Suppressor macrophage treated with lipopolysaccharide for 4 hours (primary cell): ENCODE measurements at regions not wholly inside any gene's neighbourhood (a gene's known extent, or its start where the extent isn't known, plus 50 kb on each side); places are given as distances from the start of the nearest gene placed in this dataset.
"Not testable (repeated sequence)": the region's sequence is repeated elsewhere in the genome, so short reads cannot be mapped to it uniquely, and the experiment has no call there.

Experiments used
- DNase-seq: peaks from one replicate; pipeline ENCODE4 v3.0.0-alpha.2; 2020

DNA sequence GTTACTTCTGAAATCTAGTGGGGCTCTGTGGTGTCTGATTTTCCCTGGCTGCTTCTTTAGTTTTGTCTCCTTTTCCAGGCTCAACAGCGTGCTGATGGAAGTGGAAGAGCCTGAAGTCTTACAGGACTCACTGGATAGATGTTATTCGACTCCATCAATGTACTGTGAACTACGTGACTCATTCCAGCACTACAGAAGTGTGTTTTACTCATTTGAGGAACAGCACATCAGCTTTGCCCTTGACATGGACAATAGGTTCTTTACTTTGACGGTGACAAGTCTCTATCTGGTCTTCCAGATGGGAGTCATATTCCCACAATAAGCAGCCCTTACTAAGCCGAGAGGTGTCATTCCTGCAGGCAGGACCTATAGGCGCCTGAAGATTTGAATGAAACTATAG is 51.1 kb downstream of the NBPF8 start:
- not testable (repeated sequence) for DNase-seq

DNA sequence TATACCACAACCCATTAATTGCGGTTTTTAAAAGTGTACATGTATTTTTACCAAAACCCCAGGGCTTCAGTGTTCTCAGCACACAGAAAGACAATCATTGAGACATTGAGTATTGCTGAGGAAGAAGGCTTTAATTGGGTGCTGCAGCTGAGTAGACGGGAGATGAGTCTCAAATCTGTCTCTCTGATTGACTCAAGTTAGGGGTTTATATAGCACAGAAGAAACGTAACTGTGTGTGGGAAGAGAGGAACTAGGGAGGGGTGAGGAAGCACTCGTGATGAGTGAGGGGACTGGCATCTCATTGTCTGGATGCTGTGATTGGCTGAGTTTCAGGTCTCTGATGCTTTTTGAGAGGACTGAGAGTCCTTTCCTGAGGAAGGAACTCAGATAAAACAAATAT is 62.8 kb downstream of the NBPF8 start:
- DNase-seq: not testable (repeated sequence)

DNA sequence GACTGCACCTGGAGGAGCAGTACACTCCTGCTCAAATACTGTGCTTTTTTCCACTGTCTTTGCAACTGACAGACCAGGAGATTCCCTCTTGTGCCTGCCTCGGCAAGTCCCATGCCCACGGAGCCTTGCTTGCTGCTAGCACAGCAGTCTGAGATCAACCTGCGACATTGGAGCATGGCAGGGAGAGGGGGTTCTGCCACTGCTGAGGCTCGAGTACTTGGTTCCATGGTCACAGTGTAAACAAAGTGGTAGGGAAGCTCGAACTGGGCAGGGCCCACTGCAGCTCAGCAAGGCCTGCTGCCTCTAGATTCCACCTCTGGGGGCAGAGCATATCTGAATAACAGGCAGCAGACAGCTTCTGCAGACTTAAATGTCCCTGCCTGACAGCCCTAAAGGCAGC is 63.6 kb downstream of the NBPF8 start:
- not testable (repeated sequence) for DNase-seq

DNA sequence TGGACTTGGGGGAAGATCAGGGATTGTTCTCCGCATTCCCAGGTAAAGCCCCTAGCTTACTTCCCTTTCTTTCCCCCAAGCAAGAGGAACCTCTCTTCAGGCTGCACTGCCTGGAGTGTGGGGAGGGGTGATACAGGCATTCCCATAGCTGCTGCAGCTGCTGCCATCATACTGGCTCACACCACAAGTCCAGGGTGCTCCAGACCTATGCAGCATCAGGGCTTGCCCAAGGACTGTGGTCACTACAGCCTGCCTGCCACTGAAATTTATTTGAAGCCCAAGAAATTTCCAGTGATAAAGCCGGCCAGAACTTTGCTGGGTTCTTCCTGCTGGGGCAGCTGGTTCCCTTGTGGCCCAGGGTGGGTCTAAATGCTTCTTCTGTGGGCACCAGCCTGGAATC is 72.7 kb downstream of the NBPF8 start:
- DNase-seq: not testable (repeated sequence)

DNA sequence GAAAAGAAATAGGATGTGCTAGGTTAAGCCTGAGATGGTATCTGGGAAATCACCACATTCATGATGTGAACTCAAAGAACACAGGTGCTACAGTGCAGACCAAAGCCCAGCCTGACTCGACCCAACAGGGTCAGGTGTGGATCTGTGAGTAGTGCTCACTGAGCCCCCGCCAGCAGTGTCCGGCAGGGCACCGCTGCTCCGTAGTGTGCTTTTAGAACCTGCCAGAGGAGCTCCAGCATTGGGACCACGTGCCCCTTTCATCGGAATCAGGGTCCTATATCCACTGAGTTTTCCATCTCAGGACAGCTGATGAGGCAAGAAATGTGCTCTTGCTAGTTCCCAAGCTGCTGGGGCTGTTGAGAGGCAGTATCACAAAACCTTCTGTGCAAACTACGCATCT is 74.4 kb downstream of the NBPF8 start:
- DNase-seq: not testable (repeated sequence)

DNA sequence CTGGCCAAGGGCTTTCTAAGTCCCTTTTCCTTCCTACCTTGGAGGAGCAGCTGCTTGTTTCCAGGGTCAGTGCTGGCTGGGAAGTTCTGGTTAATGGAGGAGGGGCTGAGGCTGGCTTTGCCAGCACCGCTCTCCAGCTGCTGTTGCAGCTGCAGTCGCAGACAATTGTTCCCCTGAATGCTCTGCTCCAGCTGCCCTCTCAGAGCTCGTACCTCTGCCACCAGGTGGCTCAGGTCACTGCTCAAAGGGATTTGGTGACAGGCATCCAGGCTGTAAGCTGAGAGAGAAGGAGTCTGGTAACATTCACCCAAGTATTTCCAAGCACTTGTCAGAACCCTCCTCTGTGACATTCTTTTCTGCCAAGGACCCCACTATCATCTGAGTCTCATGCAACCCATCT is 82.3 kb downstream of the NBPF8 start:
- DNase-seq: not testable (repeated sequence)

DNA sequence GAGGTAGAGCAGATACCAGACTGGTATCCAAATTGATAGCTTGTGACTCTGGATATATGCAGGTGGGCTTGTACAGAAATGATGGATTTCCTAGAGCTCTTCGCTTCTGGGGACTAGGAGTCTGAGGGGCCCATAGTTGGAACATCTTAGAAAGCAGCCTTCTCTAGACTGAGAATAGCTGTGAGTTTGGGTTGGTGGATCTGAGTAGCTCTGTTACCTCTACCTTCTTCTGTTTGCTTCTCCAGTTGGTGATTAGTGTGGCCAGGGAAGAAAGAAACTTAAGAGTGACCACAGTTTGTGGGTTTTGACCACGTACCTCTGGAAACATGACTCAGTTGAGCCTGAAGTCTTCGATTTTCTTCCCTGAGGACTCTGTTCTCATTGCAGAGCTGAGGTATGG is 88.4 kb downstream of the NBPF8 start:
- DNase-seq: not testable (repeated sequence)

DNA sequence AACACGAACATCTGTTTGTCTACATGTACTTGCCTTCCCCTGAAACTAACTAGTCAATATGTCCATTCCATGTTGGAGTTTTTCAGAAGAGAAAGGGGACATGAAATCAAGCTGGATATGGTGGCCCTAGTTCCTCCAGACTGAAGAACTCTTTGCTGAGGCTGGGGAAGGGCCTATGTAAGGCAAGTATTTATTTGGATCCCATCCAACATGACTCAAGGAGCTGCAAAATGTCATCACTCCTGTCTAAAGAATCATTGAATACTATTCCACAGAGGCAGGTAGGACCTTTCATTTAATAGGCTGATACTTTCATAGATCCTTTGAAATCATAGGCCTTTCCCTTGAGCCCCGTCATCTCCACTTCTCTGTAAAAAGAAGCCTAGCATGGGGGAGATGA is 91.5 kb downstream of the NBPF8 start:
- not testable (repeated sequence) for DNase-seq

DNA sequence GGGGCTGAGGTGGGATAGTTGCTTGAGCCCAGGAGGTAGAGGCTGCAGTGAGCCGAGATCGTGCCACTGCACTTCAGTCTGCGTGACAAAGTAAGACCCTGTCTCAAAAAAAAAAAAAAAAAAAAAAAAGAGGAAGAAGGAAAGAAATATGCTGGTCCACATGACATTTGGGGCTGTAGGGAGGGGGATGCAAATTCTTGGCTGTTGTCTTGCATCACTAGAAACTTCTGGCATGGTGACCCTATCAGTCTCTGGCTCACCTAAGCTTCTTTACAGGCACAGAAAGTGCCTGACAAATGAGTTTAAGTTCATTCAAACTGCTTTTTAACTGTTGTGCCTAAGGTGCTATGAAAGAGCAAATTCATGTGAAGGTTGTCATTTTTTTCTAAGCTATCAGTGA is 93.5 kb downstream of the NBPF8 start:
- not testable (repeated sequence) for DNase-seq

DNA sequence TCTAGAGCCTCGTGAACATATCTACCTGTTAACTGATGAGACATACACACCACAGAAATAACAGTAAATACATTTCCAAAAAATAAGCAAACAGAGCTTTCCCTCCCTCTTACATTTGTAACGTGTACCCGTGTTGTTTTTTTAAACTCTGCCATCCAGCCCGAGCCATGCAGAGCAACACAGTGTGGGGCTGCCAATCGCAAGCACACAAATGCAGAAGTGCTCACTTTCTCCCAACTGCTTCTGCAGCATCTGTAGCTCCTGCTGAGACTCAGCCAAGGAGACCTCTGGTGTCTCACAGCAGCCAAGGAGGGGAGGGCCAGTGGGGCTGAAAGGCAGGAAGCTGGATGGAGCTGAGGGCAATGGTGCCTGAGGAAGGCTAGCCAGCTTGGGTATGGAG is 94.4 kb downstream of the NBPF8 start:
- DNase-seq: not testable (repeated sequence)

DNA sequence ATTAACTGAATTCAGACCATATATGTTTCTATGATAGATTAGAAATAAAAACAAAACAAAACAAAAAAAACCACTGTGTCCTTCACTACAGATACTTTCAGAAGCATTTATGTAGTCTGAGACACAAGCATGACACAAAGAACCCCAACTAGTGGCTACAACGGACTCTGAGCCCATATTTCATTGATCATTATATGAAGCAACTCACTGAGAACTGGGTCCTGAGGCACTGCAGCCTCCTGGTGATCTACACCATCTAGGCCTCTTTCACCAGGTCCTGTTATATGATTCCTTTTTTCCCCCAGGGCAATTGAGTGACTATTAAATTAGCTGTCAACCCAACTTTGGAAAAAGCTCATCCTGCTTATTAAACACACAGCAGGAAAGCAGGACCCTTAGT is 98.3 kb downstream of the NBPF8 start:
- DNase-seq: not testable (repeated sequence)

DNA sequence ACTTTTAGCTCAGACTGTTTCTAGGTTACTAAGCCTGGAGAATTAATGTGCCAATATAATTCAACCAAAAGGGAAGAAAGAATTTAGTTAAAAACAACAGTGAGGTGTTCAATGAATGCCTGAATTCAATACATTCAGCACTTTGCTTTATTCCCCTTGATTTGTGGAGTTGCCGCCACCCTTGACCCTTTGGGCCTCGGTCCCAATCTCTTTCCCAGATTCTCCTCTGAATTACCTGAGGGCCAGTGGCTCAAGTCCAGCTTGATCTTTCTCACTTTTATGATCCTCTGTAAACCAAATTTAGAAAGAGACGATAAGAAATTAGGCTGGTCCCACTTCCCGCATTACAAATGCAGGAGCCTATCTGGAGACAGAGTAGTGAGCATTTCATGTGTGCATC is 98.7 kb downstream of the NBPF8 start:
- DNase-seq: not testable (repeated sequence)

DNA sequence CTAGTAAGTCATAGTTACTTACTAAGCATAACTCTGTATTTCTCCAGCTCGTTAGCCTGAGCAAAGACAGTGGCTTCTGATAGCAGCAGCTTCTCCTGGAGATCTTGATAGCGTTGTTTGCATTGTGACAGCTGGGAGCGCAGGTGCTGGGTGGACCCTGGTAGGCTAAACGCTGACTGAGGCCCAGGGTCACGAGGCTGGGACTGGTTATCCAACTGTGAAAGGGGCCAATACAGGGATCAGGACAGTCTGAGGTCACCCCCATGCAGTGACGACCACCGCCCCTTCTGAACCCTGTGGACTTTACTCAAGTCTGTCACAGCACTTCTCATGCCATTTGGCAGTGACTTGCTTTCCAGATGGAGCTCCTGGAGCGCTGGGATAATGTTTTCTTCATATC is 104.4 kb downstream of the NBPF8 start:
- DNase-seq: not testable (repeated sequence)

DNA sequence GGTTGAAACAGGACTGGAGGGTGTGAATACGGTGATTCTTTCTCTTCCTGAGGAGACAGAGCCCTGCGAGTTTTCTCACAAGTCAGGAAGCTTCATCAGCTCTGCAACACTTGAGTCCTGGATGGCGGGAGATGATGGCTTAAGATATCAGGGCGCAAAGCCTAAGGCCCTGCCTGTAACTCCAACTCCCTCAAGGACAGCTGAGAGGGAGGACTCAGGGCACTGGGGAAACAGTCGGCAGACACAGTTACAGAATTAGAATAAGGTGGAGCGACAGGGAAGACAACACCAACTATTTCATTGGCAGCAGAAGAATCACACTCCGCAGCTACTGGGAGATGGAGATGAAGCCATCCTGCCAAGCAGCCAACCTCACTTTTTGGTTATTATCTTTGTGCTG is 109.6 kb downstream of the NBPF8 start:
- not testable (repeated sequence) for DNase-seq

DNA sequence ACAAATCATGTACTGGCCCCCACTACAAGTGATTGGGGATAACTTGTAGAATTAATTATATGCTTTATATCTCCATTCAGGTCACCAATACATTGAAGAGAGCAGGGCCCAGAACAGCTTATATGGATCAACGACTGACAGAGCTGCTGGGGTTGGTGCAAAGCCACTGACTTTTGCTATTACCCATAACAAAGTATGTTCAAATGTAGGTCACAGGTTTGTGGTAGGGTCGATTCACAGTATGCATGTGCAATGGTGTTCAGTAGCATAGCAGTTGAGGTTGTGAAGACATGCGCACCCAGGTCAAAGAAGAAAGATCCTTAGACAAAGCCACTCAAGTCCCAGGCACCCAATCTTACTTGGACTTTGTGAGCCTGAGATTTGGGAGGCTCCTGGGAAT is 110.6 kb downstream of the NBPF8 start:
- not testable (repeated sequence) for DNase-seq

DNA sequence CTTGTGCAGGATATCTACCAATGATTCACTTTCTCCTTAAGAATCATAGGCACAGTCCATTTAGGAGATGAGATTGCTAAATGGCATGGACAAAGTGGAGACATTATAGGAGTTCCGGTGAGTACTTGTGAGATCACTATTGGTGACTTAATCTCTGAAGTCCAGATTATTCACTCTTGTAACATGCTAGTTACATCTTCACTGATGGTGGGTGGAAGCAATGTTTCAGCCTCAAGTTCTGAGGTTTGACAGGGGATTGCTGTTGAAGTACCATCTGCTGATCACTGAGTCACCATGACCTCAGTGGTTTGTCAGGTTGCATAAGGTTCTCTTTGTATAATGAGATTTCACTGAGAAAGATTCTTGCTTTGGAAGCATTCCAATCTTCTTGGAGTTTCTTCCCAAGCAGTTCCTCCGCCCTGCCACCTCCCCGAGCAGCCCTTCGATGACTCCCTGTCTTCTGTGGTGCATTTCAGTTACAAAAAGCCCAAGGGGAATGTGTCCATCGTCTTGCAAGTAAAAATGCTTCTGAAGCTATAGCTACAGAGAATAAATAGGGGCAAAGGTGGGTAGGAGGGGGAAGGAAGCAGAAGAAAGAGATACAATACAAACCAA is 114.7 kb downstream of the NBPF8 start:
- not testable (repeated sequence) for DNase-seq

DNA sequence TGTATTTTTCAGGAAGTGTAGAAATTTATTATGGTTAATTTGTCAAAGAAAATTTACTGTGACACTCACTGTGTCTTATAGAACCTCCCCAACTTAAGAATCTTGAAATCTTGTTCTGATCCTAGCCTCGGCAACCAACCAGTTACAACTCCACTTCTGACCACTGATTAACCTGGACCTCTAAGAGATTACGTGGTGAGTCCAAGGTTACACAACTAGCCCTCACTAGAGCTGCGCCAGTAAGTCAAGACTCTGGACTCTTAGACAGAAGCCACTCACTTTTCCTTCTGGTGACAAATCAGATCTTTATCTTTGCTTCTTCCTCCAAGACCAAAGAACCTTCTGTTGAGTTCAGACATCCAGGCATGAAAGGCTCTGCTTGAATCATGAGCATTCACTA is 116.6 kb downstream of the NBPF8 start:
- DNase-seq: not testable (repeated sequence)

DNA sequence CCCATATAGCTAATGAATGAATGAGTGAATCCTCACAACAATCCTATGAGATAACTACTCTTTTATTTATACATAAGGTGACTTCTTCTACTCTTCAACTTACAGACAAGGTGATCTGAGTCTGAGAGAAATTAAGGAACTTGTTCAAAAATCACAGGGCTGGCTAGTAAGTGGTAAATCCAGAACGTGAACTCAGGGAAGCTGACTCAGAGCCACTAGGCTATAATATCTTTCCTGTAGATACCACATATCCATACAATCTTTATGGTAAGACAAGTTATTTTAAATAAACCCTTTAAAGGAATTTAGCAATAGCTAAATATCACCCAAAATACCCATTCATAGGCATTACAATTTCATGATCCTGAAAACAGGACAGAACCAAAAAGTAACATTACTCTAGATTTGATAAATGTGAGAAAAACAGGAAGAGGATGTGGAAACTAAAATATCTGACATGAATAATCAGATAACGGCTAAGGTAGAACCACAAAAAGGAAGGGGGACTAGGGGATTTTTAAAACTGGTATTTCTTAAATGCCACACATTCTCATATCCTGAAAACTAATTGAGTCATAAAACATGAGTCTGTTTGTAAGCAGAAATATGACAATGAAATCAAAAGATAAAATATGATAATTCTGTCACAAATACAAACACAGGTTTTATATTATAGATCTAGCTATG is 119.7 kb downstream of the NBPF8 start:
- peak; percentile 48 for DNase-seq

DNA sequence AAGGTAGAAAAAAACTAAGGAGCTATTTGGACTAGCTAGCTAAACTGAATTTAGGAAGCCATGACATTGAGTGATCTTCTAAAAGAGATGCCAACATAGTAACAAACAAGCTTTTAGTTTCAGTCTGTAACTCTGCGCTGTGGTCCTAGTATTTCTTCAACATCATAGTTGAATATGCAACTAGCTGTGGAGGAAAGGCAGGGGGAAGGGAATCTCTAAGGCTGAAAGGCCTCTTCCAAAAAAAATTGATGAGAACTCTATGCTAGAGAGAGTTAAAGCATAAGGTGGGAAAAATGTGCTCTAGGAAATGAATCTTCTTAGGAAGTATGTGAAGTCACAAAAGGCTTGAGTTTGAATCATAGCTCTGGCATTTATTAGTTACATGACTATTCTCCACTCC is 120.2 kb downstream of the NBPF8 start:
- peak; percentile 45 for DNase-seq

DNA sequence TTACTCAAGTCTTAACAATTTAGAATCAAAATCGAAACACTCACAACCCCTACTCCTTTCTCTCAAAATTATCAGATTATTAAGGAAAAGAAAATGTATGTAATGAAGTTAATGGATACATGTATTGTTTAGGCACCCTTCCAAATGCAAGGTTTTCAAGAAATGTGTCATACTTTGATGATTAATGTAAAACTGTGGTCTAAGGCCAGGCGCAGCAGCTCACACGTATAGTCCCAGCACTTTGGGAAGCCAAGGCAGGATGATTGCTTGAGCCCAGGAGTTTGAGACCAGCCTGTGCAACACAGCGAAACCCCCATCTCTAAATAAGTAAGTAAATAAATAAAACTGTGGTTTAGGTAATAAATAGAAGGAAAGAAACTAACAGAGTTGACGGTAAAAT is 126.6 kb downstream of the NBPF8 start:
- DNase-seq: not testable (repeated sequence)

DNA sequence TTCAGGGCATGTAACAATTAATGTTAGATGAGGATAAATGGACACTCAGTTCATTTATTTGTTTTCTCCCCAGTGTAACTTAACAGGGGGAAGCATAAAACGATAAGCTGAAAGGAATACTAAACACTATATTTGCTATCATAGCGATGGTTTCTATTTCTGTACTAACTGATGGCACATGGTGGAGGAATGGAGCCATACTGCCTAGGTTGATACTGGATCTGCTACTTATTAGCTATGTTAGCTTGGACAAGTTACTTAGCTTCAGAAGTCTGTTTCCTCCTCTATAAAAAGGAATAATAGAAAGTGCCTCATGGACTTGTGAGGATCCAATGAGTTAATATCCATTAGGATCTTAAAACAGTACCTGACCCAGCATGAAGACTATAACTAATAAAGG is 127.5 kb downstream of the NBPF8 start:
- DNase-seq: not testable (repeated sequence)

DNA sequence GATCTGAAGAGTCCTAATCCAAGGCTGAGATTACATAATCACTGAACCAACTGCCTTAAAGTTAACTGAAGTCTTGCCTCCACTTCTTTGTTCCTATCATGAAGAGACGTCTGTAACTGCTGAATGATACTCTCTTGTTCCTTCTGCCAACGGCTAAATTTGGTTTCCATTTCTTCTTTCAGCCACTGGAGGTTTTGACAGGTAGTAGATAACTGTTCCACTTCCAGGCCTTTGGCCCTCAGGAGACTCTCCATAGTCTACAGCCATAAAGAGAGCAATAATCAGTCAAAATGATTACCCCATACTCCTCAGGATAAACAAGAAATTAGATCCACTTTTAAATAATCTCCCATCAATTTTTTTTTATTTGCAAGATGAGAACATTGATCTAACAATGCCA is 128.1 kb downstream of the NBPF8 start:
- not testable (repeated sequence) for DNase-seq

DNA sequence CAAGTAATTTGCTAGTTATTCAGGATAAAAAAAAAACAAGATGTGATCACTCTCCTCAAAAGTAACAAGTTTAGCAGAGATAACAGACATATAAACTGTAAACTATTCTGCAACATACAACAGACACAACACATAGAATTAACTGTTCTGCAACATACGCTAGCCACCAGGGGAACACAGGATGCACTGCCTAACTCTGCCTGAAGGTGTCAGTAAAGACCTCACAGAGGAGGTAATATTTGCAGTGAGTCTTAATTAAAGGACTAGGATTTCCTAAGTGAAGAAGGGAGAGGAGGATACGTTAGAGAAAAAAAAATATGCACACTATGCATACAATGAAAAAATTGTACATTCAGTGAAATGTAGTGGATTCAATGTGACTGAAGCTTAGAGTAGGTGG is 129.6 kb downstream of the NBPF8 start:
- DNase-seq: not testable (repeated sequence)

DNA sequence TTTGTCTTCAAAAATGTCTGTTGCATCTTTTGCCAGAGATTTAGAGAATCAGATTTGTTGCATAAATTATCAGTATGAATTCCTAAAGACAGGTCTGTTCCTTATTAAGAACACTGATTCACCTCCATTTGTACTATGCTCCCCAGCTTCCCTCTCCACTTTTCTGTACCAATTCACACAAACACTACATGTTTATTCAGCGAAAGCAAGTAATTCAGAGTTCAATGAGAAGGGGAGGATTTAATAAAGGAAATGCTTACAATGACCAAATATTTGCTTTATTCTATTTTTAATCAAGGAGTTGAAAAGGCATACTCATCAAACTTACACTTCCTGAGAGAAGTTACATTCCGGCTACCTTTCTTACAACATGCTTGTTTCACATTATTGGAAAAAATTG is 135.5 kb downstream of the NBPF8 start:
- not testable (repeated sequence) for DNase-seq

DNA sequence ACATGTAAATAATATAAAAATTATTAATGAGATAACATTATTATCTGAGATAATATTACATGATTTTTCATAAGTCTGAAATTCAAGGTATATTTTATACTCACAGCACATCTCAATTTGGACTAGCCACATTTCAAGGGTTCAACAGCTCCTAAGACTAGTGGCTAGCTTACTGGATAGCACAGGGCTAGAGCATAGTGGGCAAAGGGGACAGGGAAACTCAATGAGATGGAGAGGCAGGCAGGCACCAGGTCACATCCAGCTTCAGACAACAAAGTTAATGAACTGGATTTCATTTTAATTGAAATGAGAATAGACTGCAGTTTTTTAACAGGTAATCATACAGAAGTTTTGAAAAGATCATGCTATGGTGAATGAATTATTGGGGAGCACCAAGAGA is 137.4 kb downstream of the NBPF8 start:
- DNase-seq: not testable (repeated sequence)
